DND-41 (cell line): ENCODE measurements at regions not wholly inside any gene's neighbourhood (a gene's known extent, or its start where the extent isn't known, plus 50 kb on each side); places are given as distances from the start of the nearest gene placed in this dataset.
A peak's percentile ranks its signal among the peaks of the same experiment; 100 is the strongest.

Experiments
- ATAC-seq: fragments of 200-7000 bp; cut with Tn5 transposase; 3 replicates; pipeline ENCODE4 v1.9.1; 2021; ENCODE audit warnings: low read depth; ENCODE audit not compliant: insufficient read depth
- DNase-seq: peaks from one replicate; pipeline ENCODE4 v3.0.0-alpha.2; 2020
- H2AFZ ChIP-seq: 2 replicates; pipeline ENCODE4 v1.6.0; 2012; ENCODE audit warnings: low read depth, low read length
- H3K27ac ChIP-seq: 2 replicates; pipeline ENCODE4 v1.5.1; 2012; ENCODE audit warnings: low read length, inconsistent platforms
- H3K27me3 ChIP-seq: fragments of 200-600 bp; sonication (generic); 2 replicates; pipeline ENCODE4 v1.6.0; 2012; ENCODE audit warnings: low read length, mild to moderate bottlenecking, inconsistent platforms; ENCODE audit not compliant: insufficient read depth, poor library complexity
- H3K36me3 ChIP-seq: 2 replicates; pipeline ENCODE4 v1.5.1; 2012; ENCODE audit warnings: low read length, inconsistent platforms; ENCODE audit not compliant: insufficient read depth
- H3K4me1 ChIP-seq: 2 replicates; pipeline ENCODE4 v1.5.1; 2012; ENCODE audit warnings: mild to moderate bottlenecking, low read length; ENCODE audit not compliant: insufficient read depth
- H3K4me2 ChIP-seq: 2 replicates; pipeline ENCODE4 v1.6.0; 2012; ENCODE audit warnings: mild to moderate bottlenecking, moderate library complexity, low read length, inconsistent platforms; ENCODE audit not compliant: insufficient read depth
- H3K4me3 ChIP-seq, 2 experiments: fragments of 200-600 bp in 1 of 2; shearing (Covaris generic) in 1 of 2; 2 replicates each; pipeline ENCODE4 v1.5.1; 2012 to 2016; ENCODE audit warnings: inconsistent platforms in 2 of 2, low read length in 2 of 2, mild to moderate bottlenecking in 2 of 2, low read depth in 1 of 2, moderate library complexity in 1 of 2
- H3K79me2 ChIP-seq: 2 replicates; pipeline ENCODE4 v1.6.0; 2012; ENCODE audit warnings: low read length, inconsistent platforms; ENCODE audit not compliant: insufficient read depth
- H3K9ac ChIP-seq: 2 replicates; pipeline ENCODE4 v1.6.0; 2012; ENCODE audit warnings: low read depth, mild to moderate bottlenecking, inconsistent platforms, low read length, moderate library complexity
- H3K9me3 ChIP-seq: 2 replicates; pipeline ENCODE4 v1.5.1; 2012; ENCODE audit warnings: low read length, moderate library complexity, mild to moderate bottlenecking, inconsistent platforms; ENCODE audit not compliant: insufficient read depth, severe bottlenecking
- H4K20me1 ChIP-seq: 2 replicates; pipeline ENCODE4 v1.6.0; 2012; ENCODE audit warnings: low read length; ENCODE audit not compliant: insufficient read depth
- CTCF ChIP-seq: IDR thresholded peaks from 2 replicates; pipeline ENCODE4 v1.5.1; 2012; ENCODE audit warnings: borderline replicate concordance, low read length, moderate library complexity, mild to moderate bottlenecking; ENCODE audit not compliant: poor library complexity, severe bottlenecking; ENCODE audit errors: extremely low read depth
- EZH2 ChIP-seq: IDR thresholded peaks from 3 replicates; pipeline ENCODE4 v1.6.1; 2012; ENCODE audit warnings: borderline replicate concordance, low read depth, mild to moderate bottlenecking, moderate library complexity, low read length, inconsistent platforms; ENCODE audit not compliant: severe bottlenecking

GRCh38 chr14:97100306-97100705 lies 303.1 kb downstream of the VRK1 start:
- TF ChIP-seq EZH2: no peak
- no peak for TF ChIP-seq CTCF
- H3K4me3 ChIP-seq: no peak overlapping the region
- DNase-seq (no peak), ATAC-seq (no peak)
- H3K36me3 ChIP-seq: no peaks in the 10 kb centered on the region
- H3K27ac ChIP-seq: no peak overlapping the region
- no peaks in the 10 kb centered on the region for H3K9me3 ChIP-seq
- H3K4me1 ChIP-seq: peaks cover 4% of the 10 kb centered on the region
- H3K9ac ChIP-seq: no peak overlapping the region
- no peaks in the 10 kb centered on the region for H4K20me1 ChIP-seq
- no peaks in the 10 kb centered on the region for H3K27me3 ChIP-seq
- H3K4me2 ChIP-seq: no peak overlapping the region
- no peak overlapping the region for H2AFZ ChIP-seq
- H3K79me2 ChIP-seq: no peaks in the 10 kb centered on the region

- TF ChIP-seq CTCF: no peak
- no peak for TF ChIP-seq EZH2
- Histone ChIP-seq H3K36me3 (no peaks in the 10 kb centered on the region), H3K27ac (no peak overlapping the region), H3K79me2 (no peaks in the 10 kb centered on the region), H3K27me3 (no peaks in the 10 kb centered on the region), H3K4me2 (no peak overlapping the region), H3K9me3 (no peaks in the 10 kb centered on the region), H4K20me1 (no peaks in the 10 kb centered on the region), H3K4me3 (no peak overlapping the region), H2AFZ (no peak overlapping the region), H3K9ac (no peak overlapping the region), H3K4me1 (peaks cover 17% of the 10 kb centered on the region)
- no peak for ATAC-seq
- no peak for DNase-seq
Measured at GRCh38 chr14:97101561-97101960, 304.4 kb downstream of the VRK1 start.

- no peak overlapping the region for H2AFZ ChIP-seq
- no peaks in the 10 kb centered on the region for H3K79me2 ChIP-seq
- H3K4me3 ChIP-seq: no peak overlapping the region
- TF ChIP-seq CTCF (no peak), EZH2 (no peak)
- H3K9me3 ChIP-seq: no peaks in the 10 kb centered on the region
- peaks cover 26% of the 10 kb centered on the region for H3K4me1 ChIP-seq
- H3K4me2 ChIP-seq: no peak overlapping the region
- no peaks in the 10 kb centered on the region for H3K27me3 ChIP-seq
- H3K27ac ChIP-seq: no peak overlapping the region
- H4K20me1 ChIP-seq: no peaks in the 10 kb centered on the region
- ATAC-seq (no peak), DNase-seq (no peak)
- H3K9ac ChIP-seq: no peak overlapping the region
- no peaks in the 10 kb centered on the region for H3K36me3 ChIP-seq
Measured at GRCh38 chr14:97104029-97104428, 306.8 kb downstream of the VRK1 start.

- H4K20me1 ChIP-seq: no peaks in the 10 kb centered on the region
- peak overlapping the region; percentile 44 for H3K9ac ChIP-seq
- peak overlapping the region; percentile 24; the same call in 1 of the 2 replicates for H2AFZ ChIP-seq
- DNase-seq (peak; percentile 91), ATAC-seq (peak; percentile 95)
- H3K79me2 ChIP-seq: no peaks in the 10 kb centered on the region
- H3K27ac ChIP-seq: peak overlapping the region; percentile 86
- TF ChIP-seq CTCF (peak; percentile 70), EZH2 (no peak)
- H3K4me2 ChIP-seq: peak overlapping the region; percentile 40
- 0 out of 2 replicates have a peak, but pooled peaks cover 3% of the 10 kb centered on the region for H3K36me3 ChIP-seq
- peaks cover 7% of the 10 kb centered on the region for H3K9me3 ChIP-seq
- H3K4me1 ChIP-seq: peaks cover 26% of the 10 kb centered on the region
- H3K4me3 ChIP-seq: peak overlapping the region in 1 of 2 experiments; percentile 6; a peak in 1 of 4 replicates
- H3K27me3 ChIP-seq: no peaks in the 10 kb centered on the region
Measured at GRCh38 chr14:97106166-97106565, 309.0 kb downstream of the VRK1 start.
